Kidney (tissue), 13 donors: ENCODE measurements at regions not wholly inside any gene's neighbourhood (a gene's known extent, or its start where the extent isn't known, plus 50 kb on each side); places are given as distances from the start of the nearest gene placed in this dataset.

Experiments
- DNase-seq, 5 donors: peaks; one replicate each; pipeline ENCODE4 v3.0.0-alpha.2; 2013 to 2020
- FAIRE-seq: peaks from 2 replicates; lab custom pipeline; 2012; peaks lifted over from hg19 to GRCh38; lab: Jason Lieb, UNC
- H3K27ac ChIP-seq, 2 donors: one replicate each; pipeline ENCODE4 v1.7.0; 2013; ENCODE audit warnings: low read depth in 2 of 2, low read length in 2 of 2, inconsistent platforms in 1 of 2
- H3K27me3 ChIP-seq: one replicate; pipeline ENCODE4 v1.7.1; 2013; ENCODE audit warnings: low read length, inconsistent platforms; ENCODE audit not compliant: control insufficient read depth, insufficient read depth
- H3K36me3 ChIP-seq, 3 donors: one replicate each; pipeline versions ENCODE4 v1.7.0 to v1.7.1; 2013; ENCODE audit warnings: low read length in 3 of 3, control low read depth in 1 of 3, inconsistent platforms in 1 of 3; ENCODE audit not compliant: insufficient read depth in 3 of 3, control insufficient read depth in 2 of 3
- H3K4me1 ChIP-seq, 3 donors: one replicate each; pipeline versions ENCODE4 v1.7.0 to v1.7.1; 2013; ENCODE audit warnings: low read length in 3 of 3, inconsistent platforms in 1 of 3, low read depth in 1 of 3; ENCODE audit not compliant: control insufficient read depth in 2 of 3, insufficient read depth in 2 of 3
- H3K4me3 ChIP-seq, 3 donors: one replicate each; pipeline versions ENCODE4 v1.7.0 to v1.8.1; 2013; ENCODE audit warnings: low read length in 3 of 3, control low read depth in 1 of 3, inconsistent platforms in 1 of 3
- H3K9ac ChIP-seq, 3 donors: one replicate each; pipeline versions ENCODE4 v1.7.0 to v1.7.1; 2013; ENCODE audit warnings: low read length in 3 of 3, control low read depth in 1 of 3, inconsistent platforms in 1 of 3
- H3K9me3 ChIP-seq, 3 donors: one replicate each; pipeline versions ENCODE4 v1.7.0 to v1.7.1; 2013; ENCODE audit warnings: low read length in 3 of 3, control low read depth in 1 of 3, inconsistent platforms in 1 of 3; ENCODE audit not compliant: control insufficient read depth in 2 of 3, insufficient read depth in 1 of 3
- intact Hi-C: fragments of 100-400 bp; cut with DNase I; formaldehyde crosslinking; loops from one replicate; pipeline ENCODE4 v1.11.1; 2022
- TF ChIP-seq, protein P1 (sequence below): IDR thresholded peaks from 3 replicates; pipeline ENCODE4 v1.5.1; 2012; ENCODE audit warnings: mild to moderate bottlenecking, moderate library complexity, borderline replicate concordance; ENCODE audit not compliant: insufficient read depth; ENCODE audit errors: extremely low read depth
- donor health status: control.
- donor health status: control.
- donor health status: control.
- donor health status: control.
- donor health status: control.
- donor health status: DM: yes; HTN: yes; CAD: no.
- donor health status: Normal renal cell carcinoma (clear cell type).

DNA sequence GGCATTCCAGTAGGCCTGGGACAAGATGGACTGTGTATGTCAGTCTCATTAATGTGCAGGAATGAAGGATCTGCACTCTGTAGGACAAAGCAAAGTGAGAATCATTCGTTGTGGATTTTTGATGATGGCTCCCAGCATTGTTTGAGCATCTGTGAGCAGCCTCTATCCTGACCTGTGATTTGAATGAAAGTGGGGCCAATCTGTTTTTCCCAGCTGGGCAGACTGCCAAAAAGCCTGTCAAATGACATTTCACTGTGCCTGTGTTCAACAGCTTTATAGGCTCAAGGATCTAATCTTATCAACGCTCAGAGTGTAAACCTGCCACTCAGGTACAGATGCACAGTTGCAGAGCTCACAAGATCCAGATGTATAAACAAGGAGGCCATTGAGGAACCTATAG, 86.7 kb upstream of the SYNDIG1 start:
- TF ChIP-seq, protein P1, sequence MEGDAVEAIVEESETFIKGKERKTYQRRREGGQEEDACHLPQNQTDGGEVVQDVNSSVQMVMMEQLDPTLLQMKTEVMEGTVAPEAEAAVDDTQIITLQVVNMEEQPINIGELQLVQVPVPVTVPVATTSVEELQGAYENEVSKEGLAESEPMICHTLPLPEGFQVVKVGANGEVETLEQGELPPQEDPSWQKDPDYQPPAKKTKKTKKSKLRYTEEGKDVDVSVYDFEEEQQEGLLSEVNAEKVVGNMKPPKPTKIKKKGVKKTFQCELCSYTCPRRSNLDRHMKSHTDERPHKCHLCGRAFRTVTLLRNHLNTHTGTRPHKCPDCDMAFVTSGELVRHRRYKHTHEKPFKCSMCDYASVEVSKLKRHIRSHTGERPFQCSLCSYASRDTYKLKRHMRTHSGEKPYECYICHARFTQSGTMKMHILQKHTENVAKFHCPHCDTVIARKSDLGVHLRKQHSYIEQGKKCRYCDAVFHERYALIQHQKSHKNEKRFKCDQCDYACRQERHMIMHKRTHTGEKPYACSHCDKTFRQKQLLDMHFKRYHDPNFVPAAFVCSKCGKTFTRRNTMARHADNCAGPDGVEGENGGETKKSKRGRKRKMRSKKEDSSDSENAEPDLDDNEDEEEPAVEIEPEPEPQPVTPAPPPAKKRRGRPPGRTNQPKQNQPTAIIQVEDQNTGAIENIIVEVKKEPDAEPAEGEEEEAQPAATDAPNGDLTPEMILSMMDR: no peak
- H3K27ac ChIP-seq: no peak overlapping the region
- no peaks in the 10 kb centered on the region for H3K27me3 ChIP-seq
- H3K4me3 ChIP-seq: no peak overlapping the region
- FAIRE-seq (no peak), DNase-seq (peak in 4 of 5 donors; percentile 51 to 84 (median 68))
- H3K4me1 ChIP-seq: no peaks in the 10 kb centered on the region
- H3K36me3 ChIP-seq: no peaks in the 10 kb centered on the region
- intact Hi-C loops: no loop called here
- H3K9me3 ChIP-seq: no peaks in the 10 kb centered on the region
- no peak overlapping the region for H3K9ac ChIP-seq

DNA sequence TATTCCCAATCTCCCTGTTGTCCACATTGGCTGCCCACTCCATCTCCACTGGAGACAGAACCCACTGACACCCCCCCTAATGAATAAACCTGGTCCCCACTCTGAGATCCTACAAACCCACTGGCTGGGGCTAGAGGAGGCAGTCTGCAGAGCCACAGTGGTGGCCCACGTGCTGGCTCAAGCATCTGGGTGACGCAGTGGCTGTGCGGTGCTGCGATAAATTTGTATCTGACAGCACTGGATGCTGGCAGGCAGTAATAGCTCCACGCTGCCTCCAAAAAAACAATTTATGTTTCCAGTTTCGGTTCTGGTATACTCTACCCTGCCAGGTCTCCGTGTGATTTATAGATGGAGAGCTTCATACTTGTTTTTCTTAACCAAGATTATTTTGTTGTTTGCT, 87.1 kb upstream of the SYNDIG1 start:
- Histone ChIP-seq H3K27me3 (no peaks in the 10 kb centered on the region), H3K36me3 (no peaks in the 10 kb centered on the region), H3K9ac (no peak overlapping the region), H3K4me1 (no peaks in the 10 kb centered on the region), H3K4me3 (no peak overlapping the region), H3K27ac (no peak overlapping the region), H3K9me3 (no peaks in the 10 kb centered on the region)
- intact Hi-C loops: no loop called here
- DNase-seq (peak in 2 of 5 donors; percentile 29 to 75), FAIRE-seq (no peak)
- TF ChIP-seq, protein P1: no peak

DNA sequence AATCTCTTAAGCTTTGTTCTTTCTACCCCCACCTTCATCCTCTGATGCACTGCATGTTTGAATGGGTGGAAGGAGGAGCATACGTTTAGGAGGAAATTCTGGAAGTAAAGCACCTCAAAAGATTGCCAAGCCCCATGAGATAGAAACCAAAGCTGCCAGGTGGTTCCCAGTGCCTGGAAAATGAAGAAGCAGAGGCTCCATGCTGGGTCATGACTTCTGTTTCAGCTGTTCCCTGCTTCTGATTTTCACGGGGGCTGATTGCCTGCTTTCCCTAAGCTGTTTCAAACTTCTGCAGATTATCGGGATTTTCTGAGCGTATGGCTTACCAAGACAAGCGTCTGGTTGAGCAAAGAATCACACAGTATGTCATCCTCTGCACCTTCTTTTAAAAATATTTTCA, 87.5 kb upstream of the SYNDIG1 start:
- Histone ChIP-seq H3K36me3 (no peaks in the 10 kb centered on the region), H3K27ac (no peak overlapping the region), H3K9me3 (no peaks in the 10 kb centered on the region), H3K4me3 (no peak overlapping the region), H3K27me3 (no peaks in the 10 kb centered on the region), H3K4me1 (no peaks in the 10 kb centered on the region), H3K9ac (no peak overlapping the region)
- TF ChIP-seq, protein P1: no peak
- no peak for DNase-seq
- intact Hi-C loops: no loop called here
- FAIRE-seq: no peak

DNA sequence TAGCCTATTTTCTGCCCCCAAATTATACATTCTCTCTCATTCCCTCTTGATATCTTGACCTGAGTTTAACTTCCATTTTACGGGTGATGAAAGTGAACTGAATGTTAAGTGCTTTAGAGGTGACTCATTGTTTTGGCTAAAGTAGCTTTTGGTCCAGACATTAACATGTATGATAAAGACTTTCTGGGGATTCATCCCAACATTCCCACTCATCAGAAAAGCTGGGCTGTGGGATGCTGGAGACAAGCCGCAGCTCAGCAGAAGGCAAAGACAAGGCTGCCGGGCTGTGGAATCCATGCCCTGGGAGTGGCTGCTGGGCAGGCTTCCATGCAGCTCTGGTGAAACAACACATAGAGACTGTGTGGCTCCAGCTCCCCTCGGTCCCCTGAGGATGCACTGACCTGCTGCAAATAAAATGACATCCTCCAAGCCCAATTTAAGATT, 89.9 kb upstream of the SYNDIG1 start:
- FAIRE-seq (no peak), DNase-seq (peak in 1 of 5 donors; percentile 77)
- H3K27me3 ChIP-seq: no peaks in the 10 kb centered on the region
- no peaks in the 10 kb centered on the region for H3K36me3 ChIP-seq
- no peak overlapping the region for H3K27ac ChIP-seq
- no peak overlapping the region for H3K4me3 ChIP-seq
- H3K9ac ChIP-seq: no peak overlapping the region
- TF ChIP-seq, protein P1: no peak
- no peaks in the 10 kb centered on the region for H3K4me1 ChIP-seq
- no peaks in the 10 kb centered on the region for H3K9me3 ChIP-seq
- intact Hi-C loops: no loop called here
